Inflammatory macrophage treated with lipopolysaccharide for 4 hours (primary cell): ENCODE measurements at regions not wholly inside any gene's neighbourhood (a gene's known extent, or its start where the extent isn't known, plus 50 kb on each side); places are given as distances from the start of the nearest gene placed in this dataset.

Experiments used
- DNase-seq: peaks from one replicate; pipeline ENCODE4 v3.0.0-alpha.2; 2020

- DNase-seq = peak; percentile 36
Observed at GRCh38 chr12:102781117-102781516, 135.9 kb downstream of the PAH start.

- DNase-seq = no peak
Observed at GRCh38 chr12:102776041-102776440, 141.0 kb downstream of the PAH start.

GRCh38 chr12:102769323-102769916 is 147.6 kb downstream of the PAH start:
- peak; percentile 40 for DNase-seq

GRCh38 chr12:102766961-102767360 is 150.1 kb downstream of the PAH start:
- no peak for DNase-seq

GRCh38 chr12:102765736-102766135 is 151.3 kb downstream of the PAH start:
- no peak for DNase-seq

GRCh38 chr12:102763471-102763870 is 153.6 kb downstream of the PAH start:
- DNase-seq = no peak

GRCh38 chr12:102763061-102763460 is 154.0 kb downstream of the PAH start:
- DNase-seq = no peak

- DNase-seq = no peak
Observed at GRCh38 chr12:102760322-102760721, 156.7 kb downstream of the PAH start.

- DNase-seq = no peak
Observed at GRCh38 chr12:102759466-102759865, 157.6 kb downstream of the PAH start.

- no peak for DNase-seq
Observed at GRCh38 chr12:102757882-102758226, 159.2 kb downstream of the PAH start.

- DNase-seq = peak; percentile 1
Observed at GRCh38 chr12:102757154-102757881, 159.7 kb downstream of the PAH start.

- DNase-seq = no peak
Observed at GRCh38 chr12:102756530-102756929, 160.5 kb downstream of the PAH start.

GRCh38 chr12:102755266-102755665 is 161.8 kb downstream of the PAH start:
- no peak for DNase-seq

- no peak for DNase-seq
Observed at GRCh38 chr12:102753802-102754201, 163.2 kb downstream of the PAH start.

GRCh38 chr12:102748704-102749103 is 168.3 kb downstream of the PAH start:
- DNase-seq = no peak

- DNase-seq = no peak
Observed at GRCh38 chr12:102746963-102747362, 170.1 kb downstream of the PAH start.

- no peak for DNase-seq
Observed at GRCh38 chr12:102745971-102746600, 171.0 kb downstream of the PAH start.

GRCh38 chr12:102741196-102741595 is 175.8 kb downstream of the PAH start:
- no peak for DNase-seq

- DNase-seq = peak; percentile 18
Observed at GRCh38 chr12:102740141-102740955, 176.7 kb downstream of the PAH start.

GRCh38 chr12:102736328-102736727 is 180.7 kb downstream of the PAH start:
- DNase-seq = no peak

- DNase-seq = peak; percentile 39
Observed at GRCh38 chr12:102735104-102735503, 181.9 kb downstream of the PAH start.

- no peak for DNase-seq
Observed at GRCh38 chr12:102730996-102731395, 186.0 kb downstream of the PAH start.

GRCh38 chr12:102728506-102729242 is 188.4 kb downstream of the PAH start:
- no peak for DNase-seq
